ENCODE measurements at regions not wholly inside any gene's neighbourhood (a gene's known extent, or its start where the extent isn't known, plus 50 kb on each side); places are given as distances from the start of the nearest gene placed in this dataset.

DNA sequence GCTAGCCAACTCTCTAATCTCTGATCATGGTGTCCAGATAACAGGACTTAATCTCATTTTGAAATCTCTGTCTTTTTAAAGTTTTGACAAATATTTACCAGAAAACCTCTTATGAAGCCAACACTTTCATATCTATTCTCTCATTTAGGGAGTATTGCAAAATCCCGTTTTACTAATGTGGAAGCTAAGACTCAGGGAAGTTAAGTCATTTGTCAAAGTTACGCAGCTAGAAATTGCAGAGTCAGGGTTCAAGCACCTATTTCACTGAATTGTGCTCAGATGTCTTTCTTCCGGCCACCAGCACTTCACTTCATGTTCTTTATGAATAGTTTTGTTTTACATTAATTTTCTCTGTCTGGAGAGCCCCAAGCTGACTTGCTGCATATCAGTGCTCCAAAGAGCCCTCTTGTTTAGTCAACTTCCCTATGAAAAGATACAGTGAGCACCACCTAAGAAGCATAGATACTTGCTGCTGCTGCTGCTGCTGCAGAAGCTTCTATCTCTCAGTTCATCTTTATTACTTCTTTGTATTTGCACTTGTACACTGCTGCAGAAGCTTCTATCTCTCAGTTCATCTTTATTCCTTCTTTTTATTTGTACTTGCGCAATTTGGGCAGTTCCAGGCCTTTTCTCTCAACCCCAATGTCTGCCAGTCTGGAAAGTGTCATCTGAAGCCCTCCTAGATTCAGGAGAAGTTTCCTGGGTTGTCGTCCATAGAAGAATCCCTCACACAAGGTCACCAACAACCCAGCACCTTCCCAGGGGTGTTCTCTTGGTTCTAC is 329.7 kb downstream of the MAFB start:
- H2AFZ ChIP-seq (ENCODE audit: low read length) = no peak overlapping the region
- TF ChIP-seq, protein P1, sequence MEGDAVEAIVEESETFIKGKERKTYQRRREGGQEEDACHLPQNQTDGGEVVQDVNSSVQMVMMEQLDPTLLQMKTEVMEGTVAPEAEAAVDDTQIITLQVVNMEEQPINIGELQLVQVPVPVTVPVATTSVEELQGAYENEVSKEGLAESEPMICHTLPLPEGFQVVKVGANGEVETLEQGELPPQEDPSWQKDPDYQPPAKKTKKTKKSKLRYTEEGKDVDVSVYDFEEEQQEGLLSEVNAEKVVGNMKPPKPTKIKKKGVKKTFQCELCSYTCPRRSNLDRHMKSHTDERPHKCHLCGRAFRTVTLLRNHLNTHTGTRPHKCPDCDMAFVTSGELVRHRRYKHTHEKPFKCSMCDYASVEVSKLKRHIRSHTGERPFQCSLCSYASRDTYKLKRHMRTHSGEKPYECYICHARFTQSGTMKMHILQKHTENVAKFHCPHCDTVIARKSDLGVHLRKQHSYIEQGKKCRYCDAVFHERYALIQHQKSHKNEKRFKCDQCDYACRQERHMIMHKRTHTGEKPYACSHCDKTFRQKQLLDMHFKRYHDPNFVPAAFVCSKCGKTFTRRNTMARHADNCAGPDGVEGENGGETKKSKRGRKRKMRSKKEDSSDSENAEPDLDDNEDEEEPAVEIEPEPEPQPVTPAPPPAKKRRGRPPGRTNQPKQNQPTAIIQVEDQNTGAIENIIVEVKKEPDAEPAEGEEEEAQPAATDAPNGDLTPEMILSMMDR (IDR thresholded peaks at IDR 0.05; ENCODE audit: extremely low read depth, low read depth, low read length) = no peak
- DNase-seq (ENCODE audit: insufficient read length, low spot score, missing footprints) = no peak
- H4K20me1 ChIP-seq (ENCODE audit: insufficient read depth, low read length) = no peaks in the 10 kb centered on the region
- no peaks in the 10 kb centered on the region for H3K9me3 ChIP-seq (ENCODE audit: low read depth, low read length)
- no peak overlapping the region for H3K4me3 ChIP-seq (ENCODE audit: insufficient read depth, low read length)
- H3K27me3 ChIP-seq (ENCODE audit: insufficient read depth, low read length) = no peaks in the 10 kb centered on the region
- H3K4me2 ChIP-seq (ENCODE audit: insufficient read depth, low read length) = no peak overlapping the region
- H3K79me2 ChIP-seq (ENCODE audit: insufficient read depth, low read length) = no peaks in the 10 kb centered on the region
- H3K27ac ChIP-seq (ENCODE audit: low read depth, low read length) = no peak overlapping the region
- no peaks in the 10 kb centered on the region for H3K4me1 ChIP-seq (ENCODE audit: insufficient read depth, low read length)
- no peaks in the 10 kb centered on the region for H3K36me3 ChIP-seq (ENCODE audit: insufficient read depth, low read length)

DNA sequence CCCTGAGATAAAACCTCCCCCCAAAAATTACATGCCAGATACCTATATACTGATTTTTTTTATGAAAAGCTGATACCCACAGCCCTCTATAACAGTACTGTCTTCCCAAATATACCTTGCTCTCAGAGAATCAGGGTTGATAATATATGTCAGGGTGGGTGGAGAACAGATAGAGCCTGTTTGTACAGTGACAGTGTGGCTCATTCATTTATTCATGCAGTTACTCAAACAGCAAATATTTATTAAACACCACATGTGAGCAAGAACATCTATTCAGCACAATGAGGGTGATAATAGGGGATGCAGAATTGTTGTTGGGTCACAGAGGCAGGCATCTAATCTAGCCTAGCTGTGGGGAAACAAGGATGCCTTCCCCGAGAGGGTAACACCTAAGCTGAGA is 334.2 kb downstream of the MAFB start:
- TF ChIP-seq, protein P1 (IDR thresholded peaks at IDR 0.05; ENCODE audit: extremely low read depth, low read depth, low read length) = no peak
- Histone ChIP-seq H3K4me2 (ENCODE audit: insufficient read depth, low read length) (no peak overlapping the region), H3K27me3 (ENCODE audit: insufficient read depth, low read length) (no peaks in the 10 kb centered on the region), H3K4me1 (ENCODE audit: insufficient read depth, low read length) (no peaks in the 10 kb centered on the region), H3K79me2 (ENCODE audit: insufficient read depth, low read length) (no peaks in the 10 kb centered on the region), H3K9me3 (ENCODE audit: low read depth, low read length) (no peaks in the 10 kb centered on the region), H3K27ac (ENCODE audit: low read depth, low read length) (no peak overlapping the region), H3K4me3 (ENCODE audit: insufficient read depth, low read length) (no peak overlapping the region), H3K36me3 (ENCODE audit: insufficient read depth, low read length) (no peaks in the 10 kb centered on the region), H2AFZ (ENCODE audit: low read length) (no peak overlapping the region), H4K20me1 (ENCODE audit: insufficient read depth, low read length) (no peaks in the 10 kb centered on the region)
- no peak for DNase-seq (ENCODE audit: insufficient read length, low spot score, missing footprints)

DNA sequence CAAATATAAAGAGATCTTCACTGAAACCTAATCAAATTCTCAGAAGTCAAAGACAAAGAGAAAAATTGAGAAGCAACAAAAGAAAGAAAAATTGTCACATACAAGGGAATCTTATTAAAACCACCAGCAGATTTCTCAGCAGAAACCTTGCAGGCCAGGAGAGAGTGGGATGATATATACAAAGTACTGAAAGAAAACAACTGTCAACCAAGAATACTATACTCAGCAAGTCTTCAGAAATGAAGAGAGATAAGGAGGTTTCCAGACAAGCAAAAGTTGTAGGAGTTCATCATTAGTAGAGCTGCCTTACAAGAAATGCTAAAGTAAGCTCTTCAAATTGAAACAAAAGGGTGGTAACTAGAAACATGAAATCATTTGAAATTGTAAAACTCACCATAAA is 345.6 kb downstream of the MAFB start:
- H3K4me1 ChIP-seq (ENCODE audit: insufficient read depth, low read length) = no peaks in the 10 kb centered on the region
- H3K9me3 ChIP-seq (ENCODE audit: low read depth, low read length) = no peaks in the 10 kb centered on the region
- H3K27ac ChIP-seq (ENCODE audit: low read depth, low read length) = no peak overlapping the region
- H3K36me3 ChIP-seq (ENCODE audit: insufficient read depth, low read length) = no peaks in the 10 kb centered on the region
- no peak overlapping the region for H3K4me3 ChIP-seq (ENCODE audit: insufficient read depth, low read length)
- no peaks in the 10 kb centered on the region for H3K27me3 ChIP-seq (ENCODE audit: insufficient read depth, low read length)
- no peak overlapping the region for H2AFZ ChIP-seq (ENCODE audit: low read length)
- H4K20me1 ChIP-seq (ENCODE audit: insufficient read depth, low read length) = no peaks in the 10 kb centered on the region
- H3K4me2 ChIP-seq (ENCODE audit: insufficient read depth, low read length) = no peak overlapping the region
- DNase-seq (ENCODE audit: insufficient read length, low spot score, missing footprints) = no peak
- H3K79me2 ChIP-seq (ENCODE audit: insufficient read depth, low read length) = no peaks in the 10 kb centered on the region
- TF ChIP-seq, protein P1 (IDR thresholded peaks at IDR 0.05; ENCODE audit: extremely low read depth, low read depth, low read length) = no peak

DNA sequence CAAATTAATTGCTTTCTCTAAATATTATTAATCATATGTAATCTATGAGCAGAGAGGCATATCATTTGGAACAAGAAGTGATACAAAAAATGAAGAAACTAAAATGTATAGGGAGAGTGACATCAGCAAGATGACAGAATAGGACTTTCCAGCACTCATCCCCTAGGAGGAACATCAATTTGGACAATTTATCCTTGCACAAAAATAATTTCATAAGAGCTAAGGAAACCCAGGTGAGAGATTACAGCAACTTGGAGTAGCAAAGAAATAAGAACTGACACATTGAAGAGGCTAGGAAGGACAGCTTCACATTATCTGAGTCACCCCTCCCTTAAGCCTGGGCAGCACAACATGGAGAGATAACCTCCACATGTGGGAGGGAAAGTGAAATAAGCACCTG is 347.5 kb downstream of the MAFB start:
- Histone ChIP-seq H3K36me3 (ENCODE audit: insufficient read depth, low read length) (no peaks in the 10 kb centered on the region), H3K9me3 (ENCODE audit: low read depth, low read length) (no peaks in the 10 kb centered on the region), H3K27ac (ENCODE audit: low read depth, low read length) (no peak overlapping the region), H3K4me1 (ENCODE audit: insufficient read depth, low read length) (no peaks in the 10 kb centered on the region), H3K27me3 (ENCODE audit: insufficient read depth, low read length) (no peaks in the 10 kb centered on the region), H3K79me2 (ENCODE audit: insufficient read depth, low read length) (no peaks in the 10 kb centered on the region), H3K4me3 (ENCODE audit: insufficient read depth, low read length) (no peak overlapping the region), H4K20me1 (ENCODE audit: insufficient read depth, low read length) (no peaks in the 10 kb centered on the region), H2AFZ (ENCODE audit: low read length) (no peak overlapping the region), H3K4me2 (ENCODE audit: insufficient read depth, low read length) (no peak overlapping the region)
- DNase-seq (ENCODE audit: insufficient read length, low spot score, missing footprints) = no peak
- TF ChIP-seq, protein P1 (IDR thresholded peaks at IDR 0.05; ENCODE audit: extremely low read depth, low read depth, low read length) = no peak
